Ascending aorta (tissue), 2 donors: ENCODE measurements at regions not wholly inside any gene's neighbourhood (a gene's known extent, or its start where the extent isn't known, plus 50 kb on each side); places are given as distances from the start of the nearest gene placed in this dataset.

Experiments used
- DNase-seq, 2 donors: peaks; one replicate each; pipeline ENCODE4 v3.0.0-alpha.2; 2019; ENCODE audit warnings: low spot score in 2 of 2
- H3K27ac ChIP-seq, 2 donors: fragments of 200-600 bp; sonication (generic); one replicate each; pipeline ENCODE4 v1.5.1; 2016 to 2017; ENCODE audit warnings: mild to moderate bottlenecking in 1 of 2
- H3K27me3 ChIP-seq: fragments of 200-600 bp; sonication (generic); one replicate; pipeline ENCODE4 v1.5.1; 2017
- H3K36me3 ChIP-seq, 2 donors: fragments of 200-600 bp; sonication (generic); one replicate each; pipeline ENCODE4 v1.5.1; 2016
- H3K4me1 ChIP-seq, 2 donors: fragments of 200-600 bp; sonication (generic); one replicate each; pipeline ENCODE4 v1.5.1; 2016 to 2017; ENCODE audit warnings: mild to moderate bottlenecking in 1 of 2
- H3K4me3 ChIP-seq, 2 donors: fragments of 200-600 bp; sonication (generic); one replicate each; pipeline ENCODE4 v1.5.1; 2016 to 2017; ENCODE audit warnings: mild to moderate bottlenecking in 1 of 2
- H3K9me3 ChIP-seq, 2 donors: fragments of 200-600 bp; sonication (generic); one replicate each; pipeline ENCODE4 v1.5.1; 2016
- CTCF ChIP-seq, 3 experiments: fragments of 200-600 bp in 2 of 3; fragments of 450-650 bp in 1 of 3; sonication (generic) in 2 of 3; IDR thresholded peaks; one replicate each; pipeline ENCODE4 v1.5.1; 2016 to 2019; ENCODE audit warnings: antibody characterized with exemption in 3 of 3, mild to moderate bottlenecking in 1 of 3, moderate library complexity in 1 of 3
- intact Hi-C: fragments of 100-400 bp; cut with DNase I; formaldehyde crosslinking; loops from one replicate; pipeline ENCODE4 v1.15.1; 2023

- H3K27ac ChIP-seq, result no peak overlapping the region
- no peaks in the 10 kb centered on the region for H3K27me3 ChIP-seq
- H3K9me3 ChIP-seq, result no peaks in the 10 kb centered on the region
- no peaks in the 10 kb centered on the region for H3K4me1 ChIP-seq
- H3K4me3 ChIP-seq, result no peak overlapping the region
- intact Hi-C loops, result no loop called here
- DNase-seq, result no peak
- no peak for TF ChIP-seq CTCF (IDR thresholded peaks at IDR 0.05)
- H3K36me3 ChIP-seq, result no peaks in the 10 kb centered on the region
Observed at GRCh38 chr11:80668039-80668438, 1227.2 kb upstream of the TENM4 start.

GRCh38 chr11:80655834-80656233 is 1215.0 kb upstream of the TENM4 start:
- H3K27ac ChIP-seq, result no peak overlapping the region
- DNase-seq, result no peak
- H3K36me3 ChIP-seq, result no peaks in the 10 kb centered on the region
- H3K4me1 ChIP-seq, result no peaks in the 10 kb centered on the region
- no peaks in the 10 kb centered on the region for H3K9me3 ChIP-seq
- no peak overlapping the region for H3K4me3 ChIP-seq
- no peaks in the 10 kb centered on the region for H3K27me3 ChIP-seq
- intact Hi-C loops, result no loop called here
- TF ChIP-seq CTCF (IDR thresholded peaks at IDR 0.05), result no peak

DNA sequence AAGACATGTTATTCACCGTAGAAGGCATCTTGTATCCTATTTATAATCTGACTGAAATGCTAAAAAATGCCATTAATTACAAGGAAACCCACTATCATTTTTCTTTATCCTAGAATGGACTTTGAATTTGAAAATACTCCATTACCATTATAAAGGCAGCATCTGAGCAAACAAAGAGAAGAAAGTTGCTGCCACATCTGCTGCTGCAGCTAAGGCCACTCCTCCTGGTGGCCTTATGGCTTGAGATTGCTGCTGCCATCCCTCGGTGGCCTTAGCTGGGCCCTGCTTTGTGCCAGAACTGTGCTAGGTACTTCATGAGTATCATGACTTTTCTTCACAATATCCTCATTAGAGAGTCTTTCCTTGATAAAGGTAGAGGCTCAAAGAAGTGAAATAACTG is 1210.1 kb upstream of the TENM4 start:
- Histone ChIP-seq H3K27me3 (no peaks in the 10 kb centered on the region), H3K27ac (no peak overlapping the region), H3K36me3 (no peaks in the 10 kb centered on the region), H3K4me1 (no peaks in the 10 kb centered on the region), H3K9me3 (no peaks in the 10 kb centered on the region), H3K4me3 (no peak overlapping the region)
- DNase-seq, result no peak
- TF ChIP-seq CTCF (IDR thresholded peaks at IDR 0.05), result no peak
- intact Hi-C loops, result no loop called here

GRCh38 chr11:80649186-80649585 is 1208.4 kb upstream of the TENM4 start:
- intact Hi-C loops, result no loop called here
- no peak overlapping the region for H3K4me3 ChIP-seq
- no peaks in the 10 kb centered on the region for H3K36me3 ChIP-seq
- DNase-seq, result no peak
- no peaks in the 10 kb centered on the region for H3K4me1 ChIP-seq
- H3K27me3 ChIP-seq, result no peaks in the 10 kb centered on the region
- H3K9me3 ChIP-seq, result no peaks in the 10 kb centered on the region
- TF ChIP-seq CTCF (IDR thresholded peaks at IDR 0.05), result no peak
- no peak overlapping the region for H3K27ac ChIP-seq

GRCh38 chr11:80638296-80638695 is 1197.5 kb upstream of the TENM4 start:
- no peak overlapping the region for H3K27ac ChIP-seq
- H3K27me3 ChIP-seq, result no peaks in the 10 kb centered on the region
- DNase-seq, result no peak
- TF ChIP-seq CTCF (IDR thresholded peaks at IDR 0.05), result no peak
- H3K4me1 ChIP-seq, result no peaks in the 10 kb centered on the region
- intact Hi-C loops, result no loop called here
- no peaks in the 10 kb centered on the region for H3K9me3 ChIP-seq
- H3K36me3 ChIP-seq, result no peaks in the 10 kb centered on the region
- H3K4me3 ChIP-seq, result no peak overlapping the region

DNA sequence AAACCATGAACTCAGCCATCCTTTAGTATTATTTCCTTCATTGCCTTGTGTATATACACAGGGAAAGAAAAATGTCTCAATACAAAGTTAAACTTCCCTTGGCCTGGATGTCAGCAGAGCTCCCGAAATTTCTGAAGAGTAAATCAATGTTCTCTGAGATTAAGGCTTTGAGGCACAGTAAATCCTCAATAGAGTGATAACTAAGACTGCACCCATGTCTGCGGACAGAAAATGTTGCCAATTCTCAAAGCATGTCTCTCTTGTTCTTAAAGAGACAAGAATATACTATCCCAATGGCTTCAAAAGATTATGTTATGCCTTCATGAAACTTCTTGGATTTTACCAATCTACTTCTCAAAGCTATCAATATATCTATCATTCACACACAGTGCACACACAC is 1196.7 kb upstream of the TENM4 start:
- Histone ChIP-seq H3K9me3 (no peaks in the 10 kb centered on the region), H3K4me1 (no peaks in the 10 kb centered on the region), H3K4me3 (no peak overlapping the region), H3K27ac (no peak overlapping the region), H3K36me3 (no peaks in the 10 kb centered on the region), H3K27me3 (no peaks in the 10 kb centered on the region)
- no peak for DNase-seq
- intact Hi-C loops, result no loop called here
- no peak for TF ChIP-seq CTCF (IDR thresholded peaks at IDR 0.05)
